ENCODE measurements at regions not wholly inside any gene's neighbourhood (a gene's known extent, or its start where the extent isn't known, plus 50 kb on each side); places are given as distances from the start of the nearest gene placed in this dataset.

- DNase-seq (ENCODE audit: extremely low read depth, low read depth): no peak
- no peak for TF ChIP-seq CTCF (IDR thresholded peaks at IDR 0.05; ENCODE audit: low read depth, low read length)
These were observed 167.1 kb upstream of the INHBA start for GRCh38 chr7:41869997-41870396.

- no peak for TF ChIP-seq CTCF (IDR thresholded peaks at IDR 0.05; ENCODE audit: low read depth, low read length)
- DNase-seq (ENCODE audit: extremely low read depth, low read depth): no peak
These were observed 166.7 kb upstream of the INHBA start for GRCh38 chr7:41869596-41869995.

GRCh38 chr7:41869091-41869490 lies 166.2 kb upstream of the INHBA start:
- TF ChIP-seq CTCF (IDR thresholded peaks at IDR 0.05; ENCODE audit: low read depth, low read length): no peak
- no peak for DNase-seq (ENCODE audit: extremely low read depth, low read depth)

- DNase-seq (ENCODE audit: extremely low read depth, low read depth): no peak
- no peak for TF ChIP-seq CTCF (IDR thresholded peaks at IDR 0.05; ENCODE audit: low read depth, low read length)
These were observed 164.9 kb upstream of the INHBA start for GRCh38 chr7:41867639-41868280.

GRCh38 chr7:41862261-41862660 lies 159.4 kb upstream of the INHBA start:
- TF ChIP-seq CTCF (IDR thresholded peaks at IDR 0.05; ENCODE audit: low read depth, low read length): no peak
- no peak for DNase-seq (ENCODE audit: extremely low read depth, low read depth)

- no peak for TF ChIP-seq CTCF (IDR thresholded peaks at IDR 0.05; ENCODE audit: low read depth, low read length)
- no peak for DNase-seq (ENCODE audit: extremely low read depth, low read depth)
These were observed 158.8 kb upstream of the INHBA start for GRCh38 chr7:41861642-41862041.

GRCh38 chr7:41858201-41858600 lies 155.3 kb upstream of the INHBA start:
- DNase-seq (ENCODE audit: extremely low read depth, low read depth): no peak
- TF ChIP-seq CTCF (IDR thresholded peaks at IDR 0.05; ENCODE audit: low read depth, low read length): no peak
